ENCODE measurements at regions not wholly inside any gene's neighbourhood (a gene's known extent, or its start where the extent isn't known, plus 50 kb on each side); places are given as distances from the start of the nearest gene placed in this dataset.

DNA sequence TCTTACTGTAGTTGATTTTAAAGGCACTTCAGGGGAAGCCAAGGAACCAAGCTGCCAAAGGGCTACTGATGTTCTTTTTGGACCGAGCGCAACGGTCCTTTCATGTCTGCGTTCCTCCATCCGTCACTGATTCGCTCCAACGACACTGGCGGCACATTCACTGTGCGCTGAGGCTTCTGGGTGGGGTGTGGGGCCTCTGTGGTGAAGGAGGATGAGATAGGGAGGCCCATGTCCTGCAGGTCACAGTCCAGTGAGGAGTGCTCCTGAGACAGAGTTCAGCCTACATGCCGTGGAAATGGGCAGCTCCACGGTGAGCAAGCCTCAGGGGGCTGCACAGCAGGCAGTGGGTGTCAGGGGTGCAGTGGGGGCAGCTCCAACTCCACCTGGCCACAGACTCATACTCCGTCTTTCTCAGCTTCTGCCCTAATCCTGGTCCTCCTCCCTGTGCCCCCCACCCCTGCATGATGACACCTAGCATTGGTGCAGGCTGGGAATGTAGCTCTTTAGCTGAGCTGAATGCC is 87.8 kb upstream of the SHANK2 start:
- Histone ChIP-seq H3K27ac (no peak overlapping the region), H3K4me3 (no peak overlapping the region), H3K36me3 (replicated peaks in 1 of 2; ENCODE audit: insufficient read depth in 1 of 2, low read depth in 2 of 2) (no peaks in the 10 kb centered on the region), H3K27me3 (no peaks in the 10 kb centered on the region), H3K9me3 (no peaks in the 10 kb centered on the region), H3K4me1 (peaks cover 6% of the 10 kb centered on the region)
- no peak for ATAC-seq
- intact Hi-C loops (cut with DNase I): loop anchor here (10.0 kb wide), 1 partner anchor 225 kb away; no protein-coding TSS in a partner anchor
- DNase-seq: no peak
- 83 to 90% methylated on average over 12 of the region's 12 CpGs for WGBS, 2 donors
- no peak for TF ChIP-seq POLR2A (IDR thresholded peaks at IDR 0.05)
- TF ChIP-seq, protein P1, sequence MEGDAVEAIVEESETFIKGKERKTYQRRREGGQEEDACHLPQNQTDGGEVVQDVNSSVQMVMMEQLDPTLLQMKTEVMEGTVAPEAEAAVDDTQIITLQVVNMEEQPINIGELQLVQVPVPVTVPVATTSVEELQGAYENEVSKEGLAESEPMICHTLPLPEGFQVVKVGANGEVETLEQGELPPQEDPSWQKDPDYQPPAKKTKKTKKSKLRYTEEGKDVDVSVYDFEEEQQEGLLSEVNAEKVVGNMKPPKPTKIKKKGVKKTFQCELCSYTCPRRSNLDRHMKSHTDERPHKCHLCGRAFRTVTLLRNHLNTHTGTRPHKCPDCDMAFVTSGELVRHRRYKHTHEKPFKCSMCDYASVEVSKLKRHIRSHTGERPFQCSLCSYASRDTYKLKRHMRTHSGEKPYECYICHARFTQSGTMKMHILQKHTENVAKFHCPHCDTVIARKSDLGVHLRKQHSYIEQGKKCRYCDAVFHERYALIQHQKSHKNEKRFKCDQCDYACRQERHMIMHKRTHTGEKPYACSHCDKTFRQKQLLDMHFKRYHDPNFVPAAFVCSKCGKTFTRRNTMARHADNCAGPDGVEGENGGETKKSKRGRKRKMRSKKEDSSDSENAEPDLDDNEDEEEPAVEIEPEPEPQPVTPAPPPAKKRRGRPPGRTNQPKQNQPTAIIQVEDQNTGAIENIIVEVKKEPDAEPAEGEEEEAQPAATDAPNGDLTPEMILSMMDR (IDR thresholded peaks at IDR 0.05): no peak

DNA sequence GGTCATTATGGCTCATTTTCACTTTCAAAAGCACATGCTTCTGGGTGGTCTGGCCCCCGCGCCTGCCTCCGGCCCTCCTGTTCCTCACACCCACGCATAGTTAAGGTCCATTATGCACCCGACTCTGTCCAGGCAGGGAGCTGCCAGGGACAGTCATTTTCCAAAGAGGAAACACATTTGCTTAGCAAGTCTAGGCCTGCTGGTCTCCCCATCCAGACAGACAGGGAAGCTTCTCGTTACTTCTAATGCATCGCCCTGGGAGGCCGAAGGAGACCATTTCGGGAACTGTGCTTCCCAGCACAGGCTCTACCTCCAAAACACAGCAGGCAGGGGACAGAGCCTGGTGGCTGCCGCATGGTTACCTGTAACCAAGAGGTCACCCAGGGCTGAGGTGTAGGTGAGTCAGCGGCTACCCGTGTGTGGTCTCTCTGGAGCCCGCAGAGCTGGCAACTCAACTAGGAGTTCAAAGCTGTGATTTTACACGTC is 87.1 kb upstream of the SHANK2 start:
- Histone ChIP-seq H3K27ac (no peak overlapping the region), H3K9me3 (no peaks in the 10 kb centered on the region), H3K4me3 (no peak overlapping the region), H3K27me3 (no peaks in the 10 kb centered on the region), H3K36me3 (replicated peaks in 1 of 2; ENCODE audit: insufficient read depth in 1 of 2, low read depth in 2 of 2) (no peaks in the 10 kb centered on the region), H3K4me1 (peaks cover 6% of the 10 kb centered on the region)
- intact Hi-C loops (cut with DNase I): no loop called here
- ATAC-seq (no peak), DNase-seq (no peak)
- 80 to 81% methylated on average over 5 to 14 of the region's 14 CpGs for WGBS, 2 donors
- TF ChIP-seq, protein P1 (IDR thresholded peaks at IDR 0.05): no peak
- TF ChIP-seq POLR2A (IDR thresholded peaks at IDR 0.05): no peak

DNA sequence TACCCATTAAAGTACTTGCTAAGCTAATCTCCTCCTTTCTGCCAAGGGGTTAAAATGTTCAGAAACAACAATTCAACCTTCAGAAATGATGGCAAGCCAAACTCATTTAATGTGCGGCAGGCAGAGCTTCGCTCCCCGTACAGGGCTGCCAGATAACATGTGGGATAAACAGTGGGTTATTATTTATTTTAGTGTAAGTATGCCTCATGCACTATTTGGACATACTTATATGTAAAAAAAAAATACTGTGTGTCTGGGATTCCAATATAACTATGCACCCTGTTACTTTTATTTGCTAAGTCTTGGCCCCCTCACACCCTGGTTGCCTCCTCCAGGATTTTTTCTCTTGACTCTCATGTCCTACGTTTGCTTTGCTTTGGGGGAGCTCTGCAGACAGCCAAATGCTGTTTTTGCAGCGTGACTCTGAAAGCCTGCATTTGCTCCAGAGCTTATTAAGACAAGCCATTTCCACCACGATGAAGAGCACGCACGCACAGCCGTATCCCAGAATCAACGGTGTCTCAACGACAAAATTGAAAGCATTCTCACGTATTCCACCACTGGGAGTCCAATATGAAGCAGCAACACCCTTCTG is 86.5 kb upstream of the SHANK2 start:
- WGBS, 2 donors: 72 to 80% methylated on average over 12 of the region's 12 CpGs
- no peaks in the 10 kb centered on the region for H3K36me3 ChIP-seq (replicated peaks in 1 of 2; ENCODE audit: insufficient read depth in 1 of 2, low read depth in 2 of 2)
- no peak for ATAC-seq
- peaks cover 6% of the 10 kb centered on the region for H3K4me1 ChIP-seq
- no peak for TF ChIP-seq POLR2A (IDR thresholded peaks at IDR 0.05)
- TF ChIP-seq, protein P1 (IDR thresholded peaks at IDR 0.05): no peak
- DNase-seq: no peak
- H3K27me3 ChIP-seq: no peaks in the 10 kb centered on the region
- H3K9me3 ChIP-seq: no peaks in the 10 kb centered on the region
- no peak overlapping the region for H3K27ac ChIP-seq
- intact Hi-C loops (cut with DNase I): no loop called here
- no peak overlapping the region for H3K4me3 ChIP-seq

DNA sequence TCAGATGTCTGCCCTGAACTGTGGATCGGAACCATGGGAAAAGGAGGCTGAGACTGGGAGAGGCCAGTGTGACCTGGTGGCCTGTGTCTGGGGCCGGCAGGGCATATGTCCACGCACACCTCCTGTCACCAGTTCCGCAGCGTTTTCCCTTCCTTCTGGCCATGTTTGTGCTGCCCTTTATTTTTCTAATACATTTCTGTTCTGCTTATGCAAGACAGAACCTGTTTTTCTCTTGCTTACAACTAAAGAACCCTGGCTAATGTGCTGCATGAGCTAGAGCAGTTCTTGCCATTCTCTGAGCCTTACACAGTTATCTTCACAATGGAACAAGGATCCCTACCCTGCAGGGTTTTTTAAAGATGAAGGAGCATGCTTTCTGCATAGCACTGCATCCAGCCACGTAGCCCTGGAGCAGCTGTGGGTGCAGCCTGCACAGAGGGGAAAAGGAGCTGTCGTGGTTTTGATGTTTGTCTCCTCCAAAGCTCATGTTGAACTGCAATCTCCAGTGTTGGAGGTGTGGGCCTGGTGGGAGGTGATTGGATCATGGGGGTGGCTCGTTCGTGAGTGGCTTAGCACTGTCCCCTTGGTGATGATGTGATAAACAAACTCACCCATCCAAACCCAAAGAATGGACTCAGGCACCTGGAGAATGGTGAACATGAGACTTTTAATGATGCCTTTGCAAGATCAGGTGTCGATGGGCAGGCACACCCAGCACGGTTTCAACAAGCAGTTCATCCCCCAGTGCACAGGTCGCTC is 84.8 kb upstream of the SHANK2 start:
- no peaks in the 10 kb centered on the region for H3K4me1 ChIP-seq
- DNase-seq (no peak), ATAC-seq (no peak)
- no peak overlapping the region for H3K27ac ChIP-seq
- H3K36me3 ChIP-seq (replicated peaks in 1 of 2; ENCODE audit: insufficient read depth in 1 of 2, low read depth in 2 of 2): no peaks in the 10 kb centered on the region
- 70 to 80% methylated on average over 11 to 12 of the region's 12 CpGs for WGBS, 2 donors
- H3K9me3 ChIP-seq: no peaks in the 10 kb centered on the region
- TF ChIP-seq POLR2A (IDR thresholded peaks at IDR 0.05): no peak
- TF ChIP-seq, protein P1 (IDR thresholded peaks at IDR 0.05): no peak
- intact Hi-C loops (cut with DNase I): no loop called here
- no peaks in the 10 kb centered on the region for H3K27me3 ChIP-seq
- no peak overlapping the region for H3K4me3 ChIP-seq
